Ishikawa (cell line): ENCODE measurements at regions not wholly inside any gene's neighbourhood (a gene's known extent, or its start where the extent isn't known, plus 50 kb on each side); places are given as distances from the start of the nearest gene placed in this dataset.

ENCODE experiments used
- CEBPB ChIP-seq: IDR thresholded peaks from 2 replicates; pipeline ENCODE4 v1.6.1; 2012
- CREB1 ChIP-seq: IDR thresholded peaks from 2 replicates; pipeline ENCODE4 v1.6.1; 2012; ENCODE audit warnings: low read depth
- EP300 ChIP-seq: IDR thresholded peaks from 2 replicates; pipeline ENCODE4 v1.6.1; 2012; ENCODE audit warnings: borderline replicate concordance
- FOXM1 ChIP-seq: IDR thresholded peaks from 2 replicates; pipeline ENCODE4 v1.6.1; 2012; ENCODE audit warnings: low read depth, borderline replicate concordance
- RAD21 ChIP-seq: IDR thresholded peaks from 2 replicates; pipeline ENCODE4 v1.6.1; 2012; ENCODE audit warnings: low read depth
- TAF1 ChIP-seq: IDR thresholded peaks from 2 replicates; pipeline ENCODE4 v1.6.1; 2012; ENCODE audit warnings: low read depth, mild to moderate bottlenecking
- YY1 ChIP-seq: IDR thresholded peaks from 2 replicates; pipeline ENCODE4 v1.6.1; 2012; ENCODE audit warnings: low read depth
- TF ChIP-seq, protein P1 (sequence below): IDR thresholded peaks from 2 replicates; pipeline ENCODE4 v1.6.1; 2012; ENCODE audit warnings: low read depth, mild to moderate bottlenecking

DNA sequence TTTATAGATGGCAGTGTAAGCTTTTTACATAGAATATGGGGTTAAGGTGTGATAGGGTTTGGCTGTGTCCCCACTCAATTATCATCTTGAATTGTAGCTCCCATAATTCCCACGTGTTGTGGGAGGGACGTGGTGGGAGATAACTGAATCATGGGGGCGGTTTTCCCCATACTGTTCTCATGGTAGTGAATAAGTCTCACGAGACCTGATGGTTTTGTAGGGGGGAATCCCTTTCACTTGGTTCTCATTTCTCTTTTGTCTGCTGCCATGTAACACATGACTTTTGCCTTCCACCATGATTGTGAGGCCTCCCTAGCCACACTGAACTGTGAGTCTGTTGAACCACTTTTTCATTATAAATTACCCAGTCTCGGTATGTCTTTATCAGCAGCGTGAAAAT lies 290.3 kb upstream of the B3GALT2 start:
- TF ChIP-seq FOXM1 (no peak), EP300 (no peak), TAF1 (no peak), YY1 (no peak), CREB1 (no peak), RAD21 (no peak), CEBPB (no peak)
- TF ChIP-seq, protein P1, sequence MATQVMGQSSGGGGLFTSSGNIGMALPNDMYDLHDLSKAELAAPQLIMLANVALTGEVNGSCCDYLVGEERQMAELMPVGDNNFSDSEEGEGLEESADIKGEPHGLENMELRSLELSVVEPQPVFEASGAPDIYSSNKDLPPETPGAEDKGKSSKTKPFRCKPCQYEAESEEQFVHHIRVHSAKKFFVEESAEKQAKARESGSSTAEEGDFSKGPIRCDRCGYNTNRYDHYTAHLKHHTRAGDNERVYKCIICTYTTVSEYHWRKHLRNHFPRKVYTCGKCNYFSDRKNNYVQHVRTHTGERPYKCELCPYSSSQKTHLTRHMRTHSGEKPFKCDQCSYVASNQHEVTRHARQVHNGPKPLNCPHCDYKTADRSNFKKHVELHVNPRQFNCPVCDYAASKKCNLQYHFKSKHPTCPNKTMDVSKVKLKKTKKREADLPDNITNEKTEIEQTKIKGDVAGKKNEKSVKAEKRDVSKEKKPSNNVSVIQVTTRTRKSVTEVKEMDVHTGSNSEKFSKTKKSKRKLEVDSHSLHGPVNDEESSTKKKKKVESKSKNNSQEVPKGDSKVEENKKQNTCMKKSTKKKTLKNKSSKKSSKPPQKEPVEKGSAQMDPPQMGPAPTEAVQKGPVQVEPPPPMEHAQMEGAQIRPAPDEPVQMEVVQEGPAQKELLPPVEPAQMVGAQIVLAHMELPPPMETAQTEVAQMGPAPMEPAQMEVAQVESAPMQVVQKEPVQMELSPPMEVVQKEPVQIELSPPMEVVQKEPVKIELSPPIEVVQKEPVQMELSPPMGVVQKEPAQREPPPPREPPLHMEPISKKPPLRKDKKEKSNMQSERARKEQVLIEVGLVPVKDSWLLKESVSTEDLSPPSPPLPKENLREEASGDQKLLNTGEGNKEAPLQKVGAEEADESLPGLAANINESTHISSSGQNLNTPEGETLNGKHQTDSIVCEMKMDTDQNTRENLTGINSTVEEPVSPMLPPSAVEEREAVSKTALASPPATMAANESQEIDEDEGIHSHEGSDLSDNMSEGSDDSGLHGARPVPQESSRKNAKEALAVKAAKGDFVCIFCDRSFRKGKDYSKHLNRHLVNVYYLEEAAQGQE, result no peak
